ENCODE measurements at regions not wholly inside any gene's neighbourhood (a gene's known extent, or its start where the extent isn't known, plus 50 kb on each side); places are given as distances from the start of the nearest gene placed in this dataset.

GRCh38 chr4:119930546-119930945 lies 136.1 kb downstream of the MAD2L1 start:
- DNase-seq: no peak

GRCh38 chr4:119921830-119922229 lies 144.8 kb downstream of the MAD2L1 start:
- DNase-seq: no peak

- DNase-seq: no peak
Observed at GRCh38 chr4:119906277-119906676, 160.4 kb downstream of the MAD2L1 start.

- no peak for DNase-seq
Observed at GRCh38 chr4:119898211-119898610, 168.4 kb downstream of the MAD2L1 start.

GRCh38 chr4:119897260-119897659 lies 169.4 kb downstream of the MAD2L1 start:
- DNase-seq: no peak

GRCh38 chr4:119894650-119895208 lies 171.9 kb downstream of the MAD2L1 start:
- DNase-seq: no peak

GRCh38 chr4:119873794-119874325 lies 192.8 kb downstream of the MAD2L1 start:
- no peak for DNase-seq

- no peak for DNase-seq
Observed at GRCh38 chr4:119873132-119873531, 193.5 kb downstream of the MAD2L1 start.

GRCh38 chr4:119872371-119873016 lies 194.2 kb downstream of the MAD2L1 start:
- DNase-seq: no peak

GRCh38 chr4:119870856-119871255 lies 195.8 kb downstream of the MAD2L1 start:
- no peak for DNase-seq

GRCh38 chr4:119865789-119866188 lies 200.9 kb downstream of the MAD2L1 start:
- DNase-seq: no peak

- no peak for DNase-seq
Observed at GRCh38 chr4:119865389-119865788, 201.3 kb downstream of the MAD2L1 start.

- DNase-seq: no peak
Observed at GRCh38 chr4:119861731-119862130, 204.9 kb downstream of the MAD2L1 start.

GRCh38 chr4:119858176-119858575 lies 208.5 kb downstream of the MAD2L1 start:
- no peak for DNase-seq

- no peak for DNase-seq
Observed at GRCh38 chr4:119854364-119854763, 212.3 kb downstream of the MAD2L1 start.

GRCh38 chr4:119851649-119852048 lies 215.0 kb downstream of the MAD2L1 start:
- DNase-seq: no peak

GRCh38 chr4:119841361-119841760 lies 212.8 kb upstream of the PDE5A start:
- DNase-seq: no peak

GRCh38 chr4:119835613-119835910 lies 207.0 kb upstream of the PDE5A start:
- no peak for DNase-seq

- no peak for DNase-seq
Observed at GRCh38 chr4:119834906-119835612, 206.5 kb upstream of the PDE5A start.

- no peak for DNase-seq
Observed at GRCh38 chr4:119833611-119834010, 205.0 kb upstream of the PDE5A start.

GRCh38 chr4:119832776-119833175 lies 204.2 kb upstream of the PDE5A start:
- DNase-seq: no peak

GRCh38 chr4:119829326-119829725 lies 200.7 kb upstream of the PDE5A start:
- DNase-seq: no peak

GRCh38 chr4:119825696-119826095 lies 197.1 kb upstream of the PDE5A start:
- no peak for DNase-seq

GRCh38 chr4:119823891-119824290 lies 195.3 kb upstream of the PDE5A start:
- no peak for DNase-seq
